Lung microvascular endothelial cell (primary cell): ENCODE measurements at regions not wholly inside any gene's neighbourhood (a gene's known extent, or its start where the extent isn't known, plus 50 kb on each side); places are given as distances from the start of the nearest gene placed in this dataset.
"Not testable (repeated sequence)": the region's sequence is repeated elsewhere in the genome, so short reads cannot be mapped to it uniquely, and the experiment has no call there.

Source experiments
- DNase-seq, 2 donors: peaks; one replicate each; pipeline versions ENCODE4 v3.0.0 to v3.0.0-alpha.2; 2010; ENCODE audit warnings: low read depth in 2 of 2

GRCh38 chr10:36499693-36500092, 625.7 kb upstream of the ANKRD30A start:
- peak; percentile 15 to 82 for DNase-seq

DNA sequence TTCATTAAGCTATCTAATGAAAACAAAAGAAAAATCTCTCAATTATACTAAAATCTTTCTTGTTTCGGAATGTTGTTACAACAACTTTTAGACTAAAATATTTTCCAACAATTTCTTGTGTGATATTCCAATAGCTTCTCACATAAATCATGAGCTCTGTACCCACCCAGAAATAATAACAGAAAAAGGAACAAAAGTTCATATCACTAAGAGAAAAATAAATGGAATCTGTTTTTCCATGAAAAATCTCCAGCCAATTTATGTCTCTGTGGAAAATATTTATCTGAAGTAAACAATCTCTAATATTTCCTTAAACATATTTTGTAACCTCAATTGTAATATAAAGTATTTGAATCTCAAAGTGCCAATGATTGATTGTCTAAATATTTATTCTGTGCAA, 628.6 kb upstream of the ANKRD30A start:
- DNase-seq, result peak in 1 of 2 donors; percentile 62

GRCh38 chr10:36494371-36494770, 631.0 kb upstream of the ANKRD30A start:
- DNase-seq, result peak; percentile 77 to 88

DNA sequence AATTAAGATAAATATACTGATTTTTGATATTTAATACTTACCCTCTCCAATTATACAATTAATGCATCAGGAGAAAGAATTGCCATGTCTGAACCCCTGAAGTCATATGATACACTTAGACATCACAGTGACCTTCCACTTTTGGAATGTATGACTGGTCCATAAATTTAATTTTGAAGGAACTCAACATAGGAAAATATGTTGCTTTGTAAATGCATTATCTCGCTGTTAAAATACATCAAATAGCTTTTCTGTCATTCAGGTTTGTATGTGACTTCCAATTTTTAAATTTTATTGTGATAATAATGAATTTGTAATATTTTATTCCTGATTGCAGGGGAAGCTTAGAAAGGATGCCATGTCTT, 631.9 kb upstream of the ANKRD30A start:
- peak; percentile 43 to 46 for DNase-seq

DNA sequence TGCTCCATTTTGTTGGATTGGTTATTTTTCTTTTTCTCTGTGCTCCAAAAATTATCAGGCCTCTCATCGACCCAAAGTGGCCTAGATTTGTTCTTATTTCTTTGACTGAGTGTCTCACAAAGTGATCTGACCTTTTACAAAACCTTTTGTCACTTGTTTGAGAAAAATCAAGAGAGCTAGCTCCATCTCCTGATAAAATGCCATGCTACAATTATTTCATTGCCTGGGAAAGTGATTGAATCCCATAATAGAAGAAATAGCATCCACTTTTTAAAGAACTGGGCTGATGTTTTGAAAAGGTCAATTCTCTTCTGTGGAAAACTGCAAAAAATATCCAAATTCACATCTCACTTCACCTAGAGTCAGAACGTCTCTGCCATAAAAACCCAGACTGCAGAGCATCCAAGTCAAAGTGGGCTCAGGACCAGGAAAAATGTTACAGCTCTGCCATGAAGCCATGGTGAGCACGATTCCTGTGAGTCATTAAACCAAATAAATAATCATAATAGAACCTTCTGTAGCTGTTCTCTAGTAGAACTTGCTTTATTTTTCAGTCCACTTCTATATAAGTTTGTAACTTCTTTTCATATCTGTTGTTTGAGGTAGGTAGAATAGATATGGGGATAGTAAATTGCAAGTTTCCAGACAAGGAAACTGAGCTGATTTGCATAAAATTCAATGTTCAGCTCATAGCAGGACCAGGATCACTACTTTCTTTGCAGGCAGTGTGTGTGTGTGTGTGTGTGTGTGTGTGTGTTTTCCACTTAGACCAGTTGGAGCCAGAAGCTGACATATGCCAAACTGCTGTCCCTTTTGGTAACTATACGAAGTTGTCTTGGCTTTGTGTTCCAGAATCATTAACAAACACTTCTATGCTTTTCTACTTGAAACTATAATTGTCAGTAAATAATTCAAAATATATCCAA, 632.5 kb upstream of the ANKRD30A start:
- peak; percentile 72 to 89 for DNase-seq

DNA sequence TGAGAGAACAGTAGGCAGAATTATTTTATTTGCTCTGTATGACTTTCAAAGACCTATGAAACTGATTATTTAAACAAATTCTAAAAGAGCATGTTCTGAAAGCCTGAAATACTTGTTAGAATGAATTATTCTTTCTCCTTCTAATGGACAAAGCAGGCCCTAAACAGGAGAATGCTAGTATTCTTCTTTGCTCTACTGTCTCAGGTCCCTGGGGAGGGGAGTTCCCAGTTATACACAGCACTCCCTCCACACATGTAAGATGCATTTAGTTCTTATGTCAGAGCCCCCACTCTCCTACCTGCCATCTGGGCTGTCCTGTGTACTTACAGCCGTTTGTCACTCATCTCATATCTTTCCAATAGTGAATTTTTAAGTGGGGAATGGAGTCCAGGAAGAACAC, 633.5 kb upstream of the ANKRD30A start:
- no peak for DNase-seq

GRCh38 chr10:36489611-36490228, 635.7 kb upstream of the ANKRD30A start:
- DNase-seq, result peak; percentile 38 to 68

DNA sequence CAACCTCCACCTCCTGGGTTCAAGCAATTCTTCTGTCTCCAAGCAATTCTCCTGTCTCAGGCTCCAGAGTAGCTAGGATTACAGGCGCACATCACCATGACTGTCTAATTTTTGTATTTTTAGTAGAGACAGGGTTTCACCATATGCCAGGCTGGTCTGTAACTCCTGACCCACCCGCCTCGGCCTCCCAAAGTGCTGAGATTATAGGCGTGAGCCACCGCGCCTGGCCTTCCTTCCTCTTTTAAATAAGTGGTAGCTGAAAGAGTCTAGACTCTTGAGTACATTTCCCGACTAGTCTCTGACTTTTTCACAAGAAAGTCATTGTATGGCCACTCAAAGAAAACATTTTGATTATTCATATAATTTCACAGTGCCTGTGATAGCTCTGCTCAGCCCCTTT, 636.2 kb upstream of the ANKRD30A start:
- DNase-seq, result no peak

DNA sequence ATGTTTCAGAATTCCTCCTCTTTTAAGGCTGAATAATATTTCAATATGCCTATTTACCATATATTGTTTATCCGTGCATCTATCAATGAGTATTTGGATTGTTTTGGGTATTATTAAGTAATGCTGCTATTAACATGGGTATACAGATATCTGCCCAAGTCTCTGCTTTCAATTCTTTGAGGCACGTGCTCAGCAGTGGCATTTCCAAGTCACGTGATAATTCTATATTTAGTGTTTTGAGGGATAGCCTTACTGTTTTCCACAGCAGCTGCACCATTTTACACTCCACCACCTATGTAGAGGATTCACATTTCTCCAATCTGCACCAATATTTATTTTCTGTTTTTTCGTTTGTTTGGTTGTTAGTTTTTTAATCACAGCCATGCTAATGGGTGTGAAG, 636.8 kb upstream of the ANKRD30A start:
- no peak for DNase-seq

DNA sequence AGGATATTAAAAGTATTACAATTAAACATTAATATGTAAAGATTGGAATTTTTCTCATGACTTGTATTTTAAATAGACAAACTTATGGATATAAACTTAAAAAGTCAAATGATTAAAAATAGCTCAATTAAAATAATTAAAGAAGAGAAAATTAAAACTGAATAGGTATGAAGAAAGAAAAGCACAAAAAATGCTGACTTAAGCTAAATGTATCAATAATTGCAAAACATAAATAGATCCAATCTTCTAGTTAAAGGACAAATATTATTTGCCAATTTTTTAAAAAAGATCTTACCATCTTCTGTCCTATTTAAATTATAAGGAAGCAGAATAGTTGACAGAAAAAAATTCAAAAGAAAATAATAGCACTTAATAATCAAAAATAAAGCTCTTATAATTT, 646.3 kb upstream of the ANKRD30A start:
- no peak for DNase-seq

DNA sequence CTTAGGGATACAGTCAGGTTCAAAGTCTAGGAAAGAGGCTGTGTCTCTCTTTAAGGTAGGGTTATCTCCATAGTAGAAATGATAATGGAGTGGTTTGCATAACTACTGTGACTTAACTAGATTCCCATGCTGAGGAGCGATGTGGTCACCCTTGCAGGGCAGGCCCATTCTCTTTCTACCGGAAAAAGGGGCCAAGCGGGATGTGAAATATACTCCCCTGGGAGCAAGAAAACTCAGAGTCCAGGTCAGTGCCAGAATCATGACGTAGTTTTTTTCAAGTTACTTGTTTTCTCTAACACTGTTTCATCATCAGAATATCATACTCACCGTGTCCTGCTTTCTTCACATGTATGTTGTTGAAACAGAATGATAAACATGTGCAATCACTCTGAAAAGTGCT, 649.0 kb upstream of the ANKRD30A start:
- no peak for DNase-seq

DNA sequence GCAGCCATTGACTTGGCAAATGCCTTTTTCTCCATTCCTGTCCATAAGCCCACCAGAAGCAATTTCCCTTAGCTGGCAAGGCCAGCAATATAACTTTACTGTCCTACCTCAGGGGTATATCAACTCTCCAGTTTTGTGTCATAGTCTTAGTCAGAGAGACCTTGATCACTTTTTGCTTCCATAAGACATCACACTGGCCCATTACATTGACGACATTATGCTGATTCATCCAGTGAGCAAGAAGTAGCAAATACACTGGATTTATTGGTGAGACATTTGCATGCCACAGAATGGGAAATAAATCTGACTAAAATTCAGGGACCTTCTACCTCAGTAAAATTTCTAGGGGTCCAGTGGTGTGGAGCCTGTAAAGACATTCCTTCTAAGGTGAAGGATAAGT, 649.7 kb upstream of the ANKRD30A start:
- no peak for DNase-seq

DNA sequence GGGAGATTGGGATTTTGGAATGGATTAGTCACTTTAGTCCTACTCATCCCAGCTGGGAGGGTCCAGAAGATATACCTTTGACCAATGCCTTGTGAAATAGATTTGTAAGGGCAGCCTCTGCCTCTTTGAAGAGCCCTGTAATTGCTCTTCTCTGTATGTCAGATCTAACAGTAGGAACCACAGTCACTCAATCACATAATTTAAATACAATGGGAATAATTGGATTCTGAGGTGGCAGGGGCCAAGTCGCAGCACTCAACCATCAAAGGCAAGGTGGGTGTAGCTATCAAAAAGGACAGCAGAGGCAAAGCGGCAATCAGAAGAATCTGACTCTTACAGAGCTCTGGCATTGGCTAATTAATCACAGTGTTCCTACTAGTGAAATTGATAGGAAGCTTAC, 650.9 kb upstream of the ANKRD30A start:
- no peak for DNase-seq

DNA sequence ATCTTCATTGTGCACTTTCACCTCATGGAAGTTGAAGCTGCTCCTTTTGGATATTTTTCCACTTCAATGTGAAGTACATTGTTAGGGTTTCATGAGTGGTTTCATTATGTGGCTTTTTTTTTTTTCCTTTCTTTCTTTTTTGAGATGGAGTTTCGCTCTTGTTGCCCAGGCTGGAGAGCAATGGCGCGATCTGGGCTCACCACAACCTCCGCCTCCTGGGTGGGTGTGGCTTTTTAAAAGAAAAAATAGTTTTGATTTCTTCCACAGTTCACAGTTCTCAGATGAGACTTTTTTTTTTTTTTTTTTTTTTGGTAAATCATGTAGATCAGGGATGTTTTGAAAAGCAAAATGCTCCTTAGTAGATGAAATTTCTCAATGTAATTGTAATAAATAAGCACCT, 652.3 kb upstream of the ANKRD30A start:
- no peak for DNase-seq

DNA sequence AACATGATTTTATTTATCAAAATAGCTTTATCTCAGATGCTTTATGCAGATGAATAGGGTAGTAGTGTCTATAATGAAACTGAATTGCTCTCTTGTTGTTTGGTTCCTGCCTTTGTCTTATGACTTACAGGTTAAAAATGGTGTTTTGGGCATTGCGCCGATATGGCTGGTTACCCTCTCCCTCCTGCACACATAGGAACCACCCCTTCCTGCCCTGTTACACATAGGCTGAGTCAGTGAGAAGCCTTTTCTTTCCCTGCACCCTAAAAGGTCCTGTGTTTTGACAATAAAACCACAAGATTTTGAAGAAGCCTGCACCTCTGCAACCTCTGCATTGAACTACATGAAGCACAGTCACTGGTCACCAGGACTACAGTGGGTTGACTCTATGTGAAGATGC, 655.8 kb upstream of the ANKRD30A start:
- peak in 1 of 2 donors; percentile 69 for DNase-seq

- DNase-seq, result no peak
These were observed 656.8 kb upstream of the ANKRD30A start for GRCh38 chr10:36468620-36469019.

DNA sequence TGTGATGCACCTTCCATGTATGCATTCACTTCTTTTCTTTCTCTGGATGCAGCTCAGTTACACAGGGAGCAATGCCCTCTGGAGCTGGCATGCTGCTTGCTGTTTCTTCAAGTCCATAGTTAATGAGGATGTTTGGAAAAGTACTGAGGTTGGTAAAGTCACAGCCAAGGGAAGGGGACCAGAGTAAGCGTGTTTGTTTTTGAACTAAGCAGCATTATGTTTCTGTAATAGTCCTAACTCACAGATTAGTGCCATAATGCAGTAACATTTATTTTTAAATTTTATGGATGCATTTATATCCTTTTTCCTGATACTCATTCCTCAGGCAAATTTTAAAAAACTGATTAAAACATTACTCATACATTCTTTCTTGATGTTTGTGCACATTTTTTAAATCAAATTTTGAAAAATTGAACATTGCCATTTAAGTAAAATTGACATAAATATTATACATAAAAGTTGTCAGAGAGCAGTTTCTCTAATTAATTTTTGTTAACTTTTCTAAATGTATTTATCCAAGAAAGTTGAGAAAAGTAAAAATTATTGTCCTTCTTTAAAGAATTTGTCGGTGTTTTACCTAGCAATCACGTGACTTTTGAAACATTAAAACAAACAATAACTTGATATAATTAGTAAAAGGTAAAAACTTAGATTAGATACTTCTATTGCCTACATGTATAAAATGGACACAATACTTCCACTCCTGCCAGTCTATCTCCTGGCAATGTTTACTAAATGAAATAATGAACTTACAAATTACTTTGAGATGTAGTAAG, 659.6 kb upstream of the ANKRD30A start:
- no peak for DNase-seq

- DNase-seq, result no peak
These were observed 661.1 kb upstream of the ANKRD30A start for GRCh38 chr10:36464291-36464690.

DNA sequence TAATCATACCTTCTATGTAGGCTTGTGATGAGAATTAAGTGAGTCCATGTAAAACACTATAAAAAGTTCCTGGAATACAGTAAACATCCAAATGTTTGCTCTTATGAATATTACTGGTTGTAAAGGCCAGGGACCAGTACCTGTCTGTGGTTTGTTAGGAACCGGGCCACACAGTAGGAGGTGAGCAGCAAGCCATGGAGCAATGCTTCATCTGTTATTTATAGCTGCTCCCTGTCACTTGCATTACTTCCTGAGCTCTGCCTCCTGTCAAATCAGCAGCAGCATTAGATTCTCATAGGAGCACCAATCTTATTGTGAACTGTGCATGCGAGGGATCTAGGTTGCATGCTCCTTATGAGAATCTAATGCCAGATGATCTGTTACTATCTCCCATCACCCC, 662.0 kb upstream of the ANKRD30A start:
- DNase-seq, result no peak

- peak; percentile 29 to 35 for DNase-seq
These were observed 663.2 kb upstream of the ANKRD30A start for GRCh38 chr10:36462194-36462593.

- DNase-seq, result not testable (repeated sequence)
These were observed 667.0 kb upstream of the ANKRD30A start for GRCh38 chr10:36458437-36458836.

DNA sequence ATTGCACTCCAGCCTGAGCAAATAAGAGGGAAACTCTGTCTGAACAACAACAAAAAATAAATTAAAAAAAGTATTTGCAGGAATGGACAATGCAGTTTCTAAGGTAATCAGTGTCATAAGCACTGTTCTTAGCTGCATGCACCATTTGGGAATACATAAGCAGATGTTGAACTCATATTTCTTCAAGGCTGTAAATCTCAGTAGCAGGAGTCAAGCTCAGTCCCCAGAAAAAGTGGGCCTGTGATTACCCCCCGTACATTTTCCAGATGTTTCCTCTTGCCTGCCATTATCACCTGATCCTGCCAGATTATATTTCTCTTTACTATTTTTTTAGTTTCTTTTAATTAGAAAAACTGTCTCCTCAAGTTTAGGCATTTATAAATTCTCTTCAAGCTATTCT, 667.6 kb upstream of the ANKRD30A start:
- DNase-seq, result no peak
